Osteocyte (in vitro differentiated cells): ENCODE measurements at regions not wholly inside any gene's neighbourhood (a gene's known extent, or its start where the extent isn't known, plus 50 kb on each side); places are given as distances from the start of the nearest gene placed in this dataset.
"Not testable (repeated sequence)": the region's sequence is repeated elsewhere in the genome, so short reads cannot be mapped to it uniquely, and the experiment has no call there.

Experiments
- DNase-seq: peaks from one replicate; pipeline ENCODE4 v3.0.0; 2021; ENCODE audit warnings: mixed read lengths; ENCODE audit not compliant: unreplicated experiment; ENCODE audit errors: extremely low spot score
- H3K27ac Mint-ChIP-seq: one replicate; pipeline ENCODE4 v1.8.0; 2021; ENCODE audit warnings: mild to moderate bottlenecking, mixed read lengths; ENCODE audit not compliant: unreplicated experiment
- H3K27me3 Mint-ChIP-seq: one replicate; pipeline ENCODE4 v1.8.0; 2021; ENCODE audit warnings: mixed read lengths; ENCODE audit not compliant: unreplicated experiment
- H3K36me3 Mint-ChIP-seq: one replicate; pipeline ENCODE4 v1.8.0; 2021; ENCODE audit warnings: mixed read lengths; ENCODE audit not compliant: unreplicated experiment
- H3K4me1 Mint-ChIP-seq: one replicate; pipeline ENCODE4 v1.8.0; 2021; ENCODE audit warnings: mixed read lengths; ENCODE audit not compliant: unreplicated experiment
- H3K4me3 Mint-ChIP-seq: one replicate; pipeline ENCODE4 v1.8.0; 2021; ENCODE audit warnings: mild to moderate bottlenecking, moderate library complexity, mixed read lengths; ENCODE audit not compliant: unreplicated experiment
- H3K9me3 Mint-ChIP-seq: one replicate; pipeline ENCODE4 v1.8.0; 2021; ENCODE audit warnings: mixed read lengths; ENCODE audit not compliant: unreplicated experiment
- TF ChIP-seq, protein P1 (sequence below): fragments of 200-600 bp; sonication (generic); IDR thresholded peaks from 2 replicates; pipeline ENCODE4 v1.5.0; 2021; ENCODE audit warnings: antibody characterized with exemption, mild to moderate bottlenecking, moderate library complexity

DNA sequence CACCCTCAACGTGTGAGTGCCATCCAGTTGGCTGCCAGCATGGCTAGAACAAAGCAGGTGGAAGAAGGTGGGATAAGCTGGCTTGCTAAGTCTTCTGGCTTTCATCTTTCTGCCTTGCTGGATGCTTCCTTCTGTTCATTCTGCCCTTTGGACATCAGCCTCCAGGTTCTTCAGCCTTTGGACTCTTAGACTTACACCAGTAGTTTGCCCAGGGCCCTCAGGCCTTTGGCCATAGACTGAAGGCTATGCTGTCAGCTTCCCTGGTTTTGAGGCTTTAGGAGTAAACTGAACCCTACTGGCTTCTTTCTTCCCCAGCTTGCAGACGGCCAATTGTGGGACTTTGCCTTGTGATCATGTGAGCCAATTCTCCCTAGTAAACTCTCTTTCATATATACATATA lies 155.0 kb upstream of the SERTAD2 start:
- TF ChIP-seq, protein P1, sequence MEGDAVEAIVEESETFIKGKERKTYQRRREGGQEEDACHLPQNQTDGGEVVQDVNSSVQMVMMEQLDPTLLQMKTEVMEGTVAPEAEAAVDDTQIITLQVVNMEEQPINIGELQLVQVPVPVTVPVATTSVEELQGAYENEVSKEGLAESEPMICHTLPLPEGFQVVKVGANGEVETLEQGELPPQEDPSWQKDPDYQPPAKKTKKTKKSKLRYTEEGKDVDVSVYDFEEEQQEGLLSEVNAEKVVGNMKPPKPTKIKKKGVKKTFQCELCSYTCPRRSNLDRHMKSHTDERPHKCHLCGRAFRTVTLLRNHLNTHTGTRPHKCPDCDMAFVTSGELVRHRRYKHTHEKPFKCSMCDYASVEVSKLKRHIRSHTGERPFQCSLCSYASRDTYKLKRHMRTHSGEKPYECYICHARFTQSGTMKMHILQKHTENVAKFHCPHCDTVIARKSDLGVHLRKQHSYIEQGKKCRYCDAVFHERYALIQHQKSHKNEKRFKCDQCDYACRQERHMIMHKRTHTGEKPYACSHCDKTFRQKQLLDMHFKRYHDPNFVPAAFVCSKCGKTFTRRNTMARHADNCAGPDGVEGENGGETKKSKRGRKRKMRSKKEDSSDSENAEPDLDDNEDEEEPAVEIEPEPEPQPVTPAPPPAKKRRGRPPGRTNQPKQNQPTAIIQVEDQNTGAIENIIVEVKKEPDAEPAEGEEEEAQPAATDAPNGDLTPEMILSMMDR: no peak
- no peak overlapping the region for H3K27ac Mint-ChIP-seq
- no peaks in the 10 kb centered on the region for H3K9me3 Mint-ChIP-seq
- H3K4me3 Mint-ChIP-seq: no peak overlapping the region
- DNase-seq: no peak
- no peaks in the 10 kb centered on the region for H3K36me3 Mint-ChIP-seq
- H3K27me3 Mint-ChIP-seq: no peaks in the 10 kb centered on the region
- peaks cover 19% of the 10 kb centered on the region for H3K4me1 Mint-ChIP-seq

DNA sequence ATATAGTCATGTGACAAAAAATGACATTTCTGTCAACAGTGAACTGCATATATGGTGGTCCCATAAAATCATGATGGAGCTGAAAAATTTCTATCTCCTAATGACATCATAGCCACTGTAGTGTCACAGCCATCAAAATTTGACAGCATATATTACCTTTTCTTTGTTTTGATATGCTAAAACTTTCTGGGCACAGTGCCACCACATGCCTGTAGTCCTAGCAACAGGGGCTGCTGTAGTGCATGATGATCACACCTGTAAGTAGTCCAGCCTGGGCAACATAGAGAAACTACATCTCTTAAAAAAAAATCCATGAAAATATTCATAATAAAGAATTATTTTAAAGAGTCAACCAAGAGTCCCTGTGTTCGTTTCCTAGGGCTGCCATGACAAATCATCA lies 155.5 kb upstream of the SERTAD2 start:
- Mint-ChIP-seq H3K4me1 (peaks cover 22% of the 10 kb centered on the region), H3K27ac (no peak overlapping the region), H3K9me3 (no peaks in the 10 kb centered on the region), H3K4me3 (no peak overlapping the region), H3K27me3 (no peaks in the 10 kb centered on the region), H3K36me3 (no peaks in the 10 kb centered on the region)
- DNase-seq: no peak
- TF ChIP-seq, protein P1: no peak

DNA sequence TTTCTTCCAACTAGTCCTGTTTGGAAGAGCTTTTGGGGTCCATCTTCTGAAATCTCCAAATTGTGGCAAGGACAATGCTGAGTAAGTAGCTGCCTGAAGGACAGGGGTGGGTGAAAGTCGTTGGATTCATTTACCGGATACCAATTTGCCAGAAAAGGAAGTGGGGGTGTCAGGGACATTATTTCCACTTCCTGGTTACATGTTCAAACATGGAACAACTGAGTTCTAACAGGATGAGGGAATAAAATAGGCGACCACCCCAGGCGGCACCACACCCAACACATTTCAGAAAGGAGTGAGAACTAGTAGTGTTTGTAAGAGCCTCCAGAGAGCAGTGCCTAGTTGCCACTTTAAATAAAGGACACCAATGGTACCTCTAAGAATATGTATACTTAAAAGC lies 158.6 kb upstream of the SERTAD2 start:
- Mint-ChIP-seq H3K9me3 (no peaks in the 10 kb centered on the region), H3K27ac (no peak overlapping the region), H3K4me1 (peaks cover 17% of the 10 kb centered on the region), H3K4me3 (no peak overlapping the region), H3K27me3 (no peaks in the 10 kb centered on the region), H3K36me3 (no peaks in the 10 kb centered on the region)
- TF ChIP-seq, protein P1: no peak
- DNase-seq: no peak

DNA sequence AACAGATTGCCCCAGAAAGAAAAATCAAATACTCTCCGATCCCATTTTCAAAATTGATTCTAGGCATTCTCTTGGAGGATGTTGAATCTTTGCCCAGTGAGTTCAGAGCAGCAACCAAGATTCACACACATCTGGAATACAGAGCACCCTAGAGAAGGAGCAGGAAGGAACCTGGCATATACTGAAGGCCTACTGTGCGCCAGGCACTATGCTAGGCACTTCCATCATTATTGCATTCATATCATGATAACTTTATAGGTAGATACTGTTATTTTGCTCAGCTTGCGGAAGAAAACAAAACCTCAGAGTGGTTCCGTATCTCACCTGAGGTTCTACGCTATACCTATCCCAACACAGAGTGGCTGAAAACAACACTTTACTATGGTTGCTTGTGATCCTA lies 160.3 kb upstream of the SERTAD2 start:
- Mint-ChIP-seq H3K27ac (no peak overlapping the region), H3K4me1 (peaks cover 7% of the 10 kb centered on the region), H3K36me3 (no peaks in the 10 kb centered on the region), H3K27me3 (no peaks in the 10 kb centered on the region), H3K9me3 (no peaks in the 10 kb centered on the region), H3K4me3 (no peak overlapping the region)
- TF ChIP-seq, protein P1: no peak
- DNase-seq: no peak

DNA sequence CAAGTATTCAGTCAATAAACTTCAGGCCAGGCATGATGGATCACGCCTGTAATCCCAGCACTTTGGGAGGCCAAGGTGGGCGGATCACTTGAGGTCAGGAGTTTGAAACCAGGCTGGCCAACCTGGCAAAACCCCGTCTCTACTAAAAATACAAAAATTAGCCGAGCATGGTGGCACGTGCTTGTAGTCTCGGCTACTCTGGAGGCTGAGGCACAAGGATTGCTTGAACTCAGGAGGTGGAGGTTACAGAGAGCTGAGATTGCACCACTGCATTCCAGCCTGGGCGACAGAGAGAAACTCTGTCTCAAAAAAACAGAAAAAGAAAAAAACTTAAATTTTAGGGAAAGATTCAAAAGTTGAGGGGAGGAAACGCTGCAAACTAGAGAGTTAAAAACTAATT lies 162.8 kb upstream of the SERTAD2 start:
- DNase-seq, H3K27ac Mint-ChIP-seq, H3K4me1 Mint-ChIP-seq, H3K4me3 Mint-ChIP-seq, H3K36me3 Mint-ChIP-seq, H3K27me3 Mint-ChIP-seq, H3K9me3 Mint-ChIP-seq: not testable (repeated sequence)

DNA sequence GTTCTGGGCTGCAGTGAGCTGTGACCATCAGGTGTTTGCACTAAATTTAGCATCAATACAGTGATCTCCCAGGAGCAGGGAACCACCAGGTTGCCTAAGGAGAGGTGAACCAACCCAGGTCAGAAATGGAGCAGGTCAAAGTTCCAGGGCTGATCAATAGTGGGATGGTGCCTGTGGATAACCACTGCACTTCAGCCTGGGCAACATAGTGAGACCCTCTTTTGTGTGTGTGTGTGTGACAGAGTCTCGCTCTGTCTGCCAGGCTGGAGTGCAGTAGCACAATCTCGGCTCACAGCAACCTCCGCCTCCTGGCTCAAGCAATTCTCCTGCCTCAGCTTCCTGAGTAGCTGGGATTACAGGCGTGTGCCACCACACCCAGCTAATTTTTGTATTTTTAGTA lies 163.7 kb upstream of the SERTAD2 start:
- H3K27ac Mint-ChIP-seq: no peak overlapping the region
- no peak overlapping the region for H3K4me3 Mint-ChIP-seq
- H3K36me3 Mint-ChIP-seq: no peaks in the 10 kb centered on the region
- no peak for DNase-seq
- no peaks in the 10 kb centered on the region for H3K9me3 Mint-ChIP-seq
- H3K27me3 Mint-ChIP-seq: no peaks in the 10 kb centered on the region
- H3K4me1 Mint-ChIP-seq: peaks cover 6% of the 10 kb centered on the region
- TF ChIP-seq, protein P1: no peak
